Body of pancreas (tissue), 4 donors: ENCODE measurements at regions not wholly inside any gene's neighbourhood (a gene's known extent, or its start where the extent isn't known, plus 50 kb on each side); places are given as distances from the start of the nearest gene placed in this dataset.

Source experiments
- POLR2A ChIP-seq, 3 donors: fragments of 450-650 bp; IDR thresholded peaks; one replicate each; pipeline ENCODE4 v1.6.1; 2016; ENCODE audit warnings: antibody characterized with exemption in 3 of 3, mild to moderate bottlenecking in 2 of 3
- TF ChIP-seq, protein P1 (sequence below), 7 experiments: fragments of 450-650 bp in 4 of 7; fragments of 200-600 bp in 3 of 7; sonication (generic) in 3 of 7; IDR thresholded peaks; one replicate each; pipeline ENCODE4 v1.5.1; 2016 to 2019; ENCODE audit warnings: antibody characterized with exemption in 7 of 7

DNA sequence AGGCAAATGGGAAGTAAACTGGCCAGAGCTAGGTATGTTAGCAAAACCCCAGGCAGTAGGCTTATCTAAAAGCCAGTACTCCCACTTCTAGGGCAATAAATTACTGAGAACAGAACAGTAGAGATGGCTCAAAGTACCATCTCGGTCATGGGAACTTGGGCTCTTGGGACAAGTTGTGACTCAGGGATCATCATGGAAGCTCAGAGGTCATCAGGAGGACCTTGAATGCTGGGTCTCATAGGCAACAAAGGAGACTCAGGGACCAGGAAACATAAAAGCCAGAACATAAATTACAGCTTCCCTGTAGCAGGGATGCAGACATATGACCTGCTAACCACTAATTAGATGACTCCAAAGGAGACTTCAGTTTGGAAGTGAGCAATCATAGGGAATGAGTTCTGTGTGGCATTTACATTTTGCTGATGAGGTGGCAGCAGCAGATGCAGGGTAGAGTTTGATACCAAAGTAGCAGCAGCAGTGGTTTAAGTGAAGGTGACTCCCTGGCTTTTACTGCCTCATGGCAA is 97.6 kb upstream of the SCAF11 start:
- no peak for TF ChIP-seq POLR2A (IDR thresholded peaks at IDR 0.05)
- TF ChIP-seq, protein P1, sequence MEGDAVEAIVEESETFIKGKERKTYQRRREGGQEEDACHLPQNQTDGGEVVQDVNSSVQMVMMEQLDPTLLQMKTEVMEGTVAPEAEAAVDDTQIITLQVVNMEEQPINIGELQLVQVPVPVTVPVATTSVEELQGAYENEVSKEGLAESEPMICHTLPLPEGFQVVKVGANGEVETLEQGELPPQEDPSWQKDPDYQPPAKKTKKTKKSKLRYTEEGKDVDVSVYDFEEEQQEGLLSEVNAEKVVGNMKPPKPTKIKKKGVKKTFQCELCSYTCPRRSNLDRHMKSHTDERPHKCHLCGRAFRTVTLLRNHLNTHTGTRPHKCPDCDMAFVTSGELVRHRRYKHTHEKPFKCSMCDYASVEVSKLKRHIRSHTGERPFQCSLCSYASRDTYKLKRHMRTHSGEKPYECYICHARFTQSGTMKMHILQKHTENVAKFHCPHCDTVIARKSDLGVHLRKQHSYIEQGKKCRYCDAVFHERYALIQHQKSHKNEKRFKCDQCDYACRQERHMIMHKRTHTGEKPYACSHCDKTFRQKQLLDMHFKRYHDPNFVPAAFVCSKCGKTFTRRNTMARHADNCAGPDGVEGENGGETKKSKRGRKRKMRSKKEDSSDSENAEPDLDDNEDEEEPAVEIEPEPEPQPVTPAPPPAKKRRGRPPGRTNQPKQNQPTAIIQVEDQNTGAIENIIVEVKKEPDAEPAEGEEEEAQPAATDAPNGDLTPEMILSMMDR (IDR thresholded peaks at IDR 0.05) = no peak
